ENCODE measurements at regions not wholly inside any gene's neighbourhood (a gene's known extent, or its start where the extent isn't known, plus 50 kb on each side); places are given as distances from the start of the nearest gene placed in this dataset.

DNA sequence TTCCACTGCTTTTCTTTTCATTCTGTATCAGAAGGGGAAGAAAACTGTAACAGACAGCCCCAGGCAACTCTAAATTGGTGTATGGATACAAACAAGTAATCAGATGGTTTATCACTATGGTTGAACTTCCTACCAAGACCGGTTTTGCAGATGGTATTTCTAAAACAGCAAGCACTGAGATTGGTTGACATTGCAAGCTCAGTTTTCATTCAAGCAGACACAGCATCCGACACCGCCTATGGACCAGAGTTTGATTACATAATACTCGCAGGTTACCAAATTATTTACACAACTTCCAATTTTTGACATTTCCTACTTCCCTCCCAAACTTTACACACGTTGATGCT lies 209.9 kb downstream of the ALDH8A1 start:
- no peaks in the 10 kb centered on the region for H3K9me3 ChIP-seq (replicated peaks; ENCODE audit: control insufficient read depth, insufficient read depth, low read depth, low read length)
- 0% methylated on average over 5 of the region's 5 CpGs for WGBS (ENCODE audit: insufficient coverage, low coverage, missing lambda C conversion rate)
- H3K79me2 ChIP-seq (ENCODE audit: control insufficient read depth, insufficient read depth, low read length): no peaks in the 10 kb centered on the region
- intact Hi-C loops (cut with micrococcal nuclease): no loop called here
- no peak overlapping the region for H3K27ac ChIP-seq (ENCODE audit: extremely low read depth, low read depth, low read length)
- no peak for DNase-seq (ENCODE audit: extremely low read depth in 1 of 4, low spot score in 3 of 4)
- H3K27me3 ChIP-seq (ENCODE audit: control insufficient read depth in 2 of 2, insufficient read depth in 2 of 2, low read length in 2 of 2): peaks cover 5 to 10% of the 10 kb centered on the region in 2 experiments; a peak in 3 of 5 replicates
- no peaks in the 10 kb centered on the region for H3K36me3 ChIP-seq (ENCODE audit: control insufficient read depth, insufficient read depth, low read length)
- no peak for ATAC-seq
- ChIA-PET POLR2A (interaction anchor here (0.9 to 1.2 kb wide), 2 partner anchors 12 to 434 kb away, joined by 3 to 4 read pairs; no protein-coding TSS in a partner anchor), CTCF (ENCODE audit: low intra/inter-chr PET ratio) (no interaction called here)
- H3K4me1 ChIP-seq (replicated peaks in 1 of 2; ENCODE audit: control insufficient read depth in 2 of 2, insufficient read depth in 2 of 2, low read length in 2 of 2): no peaks in the 10 kb centered on the region
- in situ Hi-C loops (cut with MboI): no loop called here
- H4K20me1 ChIP-seq (replicated peaks; ENCODE audit: control insufficient read depth, insufficient read depth, low read length): no peaks in the 10 kb centered on the region
- H3K9ac ChIP-seq (ENCODE audit: insufficient read depth in 1 of 2, low read depth in 2 of 2, low read length in 2 of 2): no peak overlapping the region
- H2AFZ ChIP-seq (ENCODE audit: low read depth, low read length): no peak overlapping the region
- TF ChIP-seq ZNF785 (CRISPR knock-in tag; IDR thresholded peaks at IDR 0.05) (no peak), FOS (IDR thresholded peaks at IDR 0.05; ENCODE audit: extremely low read depth, insufficient read length) (no peak), LARP7 (IDR thresholded peaks at IDR 0.05) (no peak)
- TF ChIP-seq, protein P1, sequence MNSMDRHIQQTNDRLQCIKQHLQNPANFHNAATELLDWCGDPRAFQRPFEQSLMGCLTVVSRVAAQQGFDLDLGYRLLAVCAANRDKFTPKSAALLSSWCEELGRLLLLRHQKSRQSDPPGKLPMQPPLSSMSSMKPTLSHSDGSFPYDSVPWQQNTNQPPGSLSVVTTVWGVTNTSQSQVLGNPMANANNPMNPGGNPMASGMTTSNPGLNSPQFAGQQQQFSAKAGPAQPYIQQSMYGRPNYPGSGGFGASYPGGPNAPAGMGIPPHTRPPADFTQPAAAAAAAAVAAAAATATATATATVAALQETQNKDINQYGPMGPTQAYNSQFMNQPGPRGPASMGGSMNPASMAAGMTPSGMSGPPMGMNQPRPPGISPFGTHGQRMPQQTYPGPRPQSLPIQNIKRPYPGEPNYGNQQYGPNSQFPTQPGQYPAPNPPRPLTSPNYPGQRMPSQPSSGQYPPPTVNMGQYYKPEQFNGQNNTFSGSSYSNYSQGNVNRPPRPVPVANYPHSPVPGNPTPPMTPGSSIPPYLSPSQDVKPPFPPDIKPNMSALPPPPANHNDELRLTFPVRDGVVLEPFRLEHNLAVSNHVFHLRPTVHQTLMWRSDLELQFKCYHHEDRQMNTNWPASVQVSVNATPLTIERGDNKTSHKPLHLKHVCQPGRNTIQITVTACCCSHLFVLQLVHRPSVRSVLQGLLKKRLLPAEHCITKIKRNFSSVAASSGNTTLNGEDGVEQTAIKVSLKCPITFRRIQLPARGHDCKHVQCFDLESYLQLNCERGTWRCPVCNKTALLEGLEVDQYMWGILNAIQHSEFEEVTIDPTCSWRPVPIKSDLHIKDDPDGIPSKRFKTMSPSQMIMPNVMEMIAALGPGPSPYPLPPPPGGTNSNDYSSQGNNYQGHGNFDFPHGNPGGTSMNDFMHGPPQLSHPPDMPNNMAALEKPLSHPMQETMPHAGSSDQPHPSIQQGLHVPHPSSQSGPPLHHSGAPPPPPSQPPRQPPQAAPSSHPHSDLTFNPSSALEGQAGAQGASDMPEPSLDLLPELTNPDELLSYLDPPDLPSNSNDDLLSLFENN (IDR thresholded peaks at IDR 0.05; ENCODE audit: low read depth in 2 of 2, low read length in 2 of 2): no peak
- TF ChIP-seq, protein P2, sequence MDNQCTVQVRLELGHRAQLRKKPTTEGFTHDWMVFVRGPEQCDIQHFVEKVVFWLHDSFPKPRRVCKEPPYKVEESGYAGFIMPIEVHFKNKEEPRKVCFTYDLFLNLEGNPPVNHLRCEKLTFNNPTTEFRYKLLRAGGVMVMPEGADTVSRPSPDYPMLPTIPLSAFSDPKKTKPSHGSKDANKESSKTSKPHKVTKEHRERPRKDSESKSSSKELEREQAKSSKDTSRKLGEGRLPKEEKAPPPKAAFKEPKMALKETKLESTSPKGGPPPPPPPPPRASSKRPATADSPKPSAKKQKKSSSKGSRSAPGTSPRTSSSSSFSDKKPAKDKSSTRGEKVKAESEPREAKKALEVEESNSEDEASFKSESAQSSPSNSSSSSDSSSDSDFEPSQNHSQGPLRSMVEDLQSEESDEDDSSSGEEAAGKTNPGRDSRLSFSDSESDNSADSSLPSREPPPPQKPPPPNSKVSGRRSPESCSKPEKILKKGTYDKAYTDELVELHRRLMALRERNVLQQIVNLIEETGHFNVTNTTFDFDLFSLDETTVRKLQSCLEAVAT (IDR thresholded peaks at IDR 0.05): no peak
- no peak overlapping the region for H3K4me3 ChIP-seq
- H3K4me2 ChIP-seq (ENCODE audit: insufficient read depth, low read length): no peak overlapping the region
- no TSS peak for BruUV-seq (replicated peaks)
- FAIRE-seq: no peak
- H3K9me1 ChIP-seq (ENCODE audit: control insufficient read depth, insufficient read depth, low read length): no peaks in the 10 kb centered on the region
